Left ventricle myocardium inferior (tissue), 1 donor: ENCODE measurements at regions not wholly inside any gene's neighbourhood (a gene's known extent, or its start where the extent isn't known, plus 50 kb on each side); places are given as distances from the start of the nearest gene placed in this dataset.

Experiments
- DNase-seq: peaks from one replicate; pipeline ENCODE4 v3.0.0-alpha.2; 2020
- H3K27ac ChIP-seq: fragments of 200-600 bp; replicated peaks from 2 replicates; pipeline ENCODE4 v1.8.0; 2021
- H3K27me3 ChIP-seq: fragments of 200-600 bp; 2 replicates; pipeline ENCODE4 v1.8.0; 2021; ENCODE audit warnings: low read depth
- H3K36me3 ChIP-seq: fragments of 200-600 bp; 2 replicates; pipeline ENCODE4 v1.8.0; 2021
- H3K4me1 ChIP-seq: fragments of 200-600 bp; 2 replicates; pipeline ENCODE4 v1.8.0; 2021
- H3K4me3 ChIP-seq: fragments of 200-600 bp; 2 replicates; pipeline ENCODE4 v1.8.0; 2021; ENCODE audit warnings: mild to moderate bottlenecking, moderate library complexity
- H3K9me3 ChIP-seq: fragments of 200-600 bp; replicated peaks from 2 replicates; pipeline ENCODE4 v1.8.0; 2021
- intact Hi-C: fragments of 100-400 bp; cut with micrococcal nuclease; formaldehyde crosslinking; loops from one replicate; pipeline ENCODE4 v1.11.0; 2022
- TF ChIP-seq, protein P1 (sequence below): fragments of 200-600 bp; IDR thresholded peaks from 2 replicates; pipeline ENCODE4 v1.8.0; 2021; ENCODE audit warnings: antibody characterized with exemption, mild to moderate bottlenecking, borderline replicate concordance
- donor health status: DM: no; HTN: yes; CAD: no; lungs with severe emphysema.

DNA sequence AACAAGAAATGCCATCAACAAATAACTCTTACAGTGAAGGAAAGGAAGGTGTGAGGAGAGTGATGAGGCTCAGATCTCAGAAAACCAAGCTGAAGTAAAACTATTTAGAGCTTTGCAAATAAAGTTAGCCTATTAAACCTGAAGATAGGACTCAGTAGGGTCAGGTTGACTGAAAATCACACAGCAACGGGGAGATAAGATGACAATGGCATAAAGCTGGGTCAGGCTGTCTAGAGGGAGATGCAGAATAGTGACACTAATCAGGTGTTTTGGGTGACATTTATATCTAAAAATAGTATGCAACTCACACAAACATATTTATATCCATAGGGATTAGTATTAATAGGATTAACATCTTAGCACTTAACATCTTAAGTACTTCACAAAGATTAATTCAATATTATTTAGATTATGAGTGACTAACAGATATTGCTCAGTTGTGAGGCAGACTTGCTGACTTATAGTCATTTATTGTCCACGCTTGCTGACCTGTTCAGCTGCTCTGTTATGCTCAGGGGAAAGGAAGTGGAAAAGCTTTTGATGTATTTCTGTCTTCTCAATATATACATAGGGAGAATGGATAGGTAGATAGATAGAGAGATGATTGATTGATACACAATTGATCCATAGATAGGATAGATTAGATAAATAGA, 130.7 kb upstream of the GUCY1A1 start:
- DNase-seq: no peak
- TF ChIP-seq, protein P1, sequence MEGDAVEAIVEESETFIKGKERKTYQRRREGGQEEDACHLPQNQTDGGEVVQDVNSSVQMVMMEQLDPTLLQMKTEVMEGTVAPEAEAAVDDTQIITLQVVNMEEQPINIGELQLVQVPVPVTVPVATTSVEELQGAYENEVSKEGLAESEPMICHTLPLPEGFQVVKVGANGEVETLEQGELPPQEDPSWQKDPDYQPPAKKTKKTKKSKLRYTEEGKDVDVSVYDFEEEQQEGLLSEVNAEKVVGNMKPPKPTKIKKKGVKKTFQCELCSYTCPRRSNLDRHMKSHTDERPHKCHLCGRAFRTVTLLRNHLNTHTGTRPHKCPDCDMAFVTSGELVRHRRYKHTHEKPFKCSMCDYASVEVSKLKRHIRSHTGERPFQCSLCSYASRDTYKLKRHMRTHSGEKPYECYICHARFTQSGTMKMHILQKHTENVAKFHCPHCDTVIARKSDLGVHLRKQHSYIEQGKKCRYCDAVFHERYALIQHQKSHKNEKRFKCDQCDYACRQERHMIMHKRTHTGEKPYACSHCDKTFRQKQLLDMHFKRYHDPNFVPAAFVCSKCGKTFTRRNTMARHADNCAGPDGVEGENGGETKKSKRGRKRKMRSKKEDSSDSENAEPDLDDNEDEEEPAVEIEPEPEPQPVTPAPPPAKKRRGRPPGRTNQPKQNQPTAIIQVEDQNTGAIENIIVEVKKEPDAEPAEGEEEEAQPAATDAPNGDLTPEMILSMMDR: no peak
- Histone ChIP-seq H3K27ac (peak overlapping the region; percentile 58), H3K4me1 (peaks cover 23% of the 10 kb centered on the region), H3K36me3 (no peaks in the 10 kb centered on the region), H3K27me3 (no peaks in the 10 kb centered on the region), H3K9me3 (no peaks in the 10 kb centered on the region), H3K4me3 (no peak overlapping the region)
- intact Hi-C loops: no loop called here

- no peak for DNase-seq
- no peaks in the 10 kb centered on the region for H3K36me3 ChIP-seq
- peaks cover 31% of the 10 kb centered on the region for H3K4me1 ChIP-seq
- H3K27ac ChIP-seq: peak overlapping the region; percentile 42
- TF ChIP-seq, protein P1: no peak
- H3K27me3 ChIP-seq: no peaks in the 10 kb centered on the region
- no peaks in the 10 kb centered on the region for H3K9me3 ChIP-seq
- intact Hi-C loops: no loop called here
- H3K4me3 ChIP-seq: no peak overlapping the region
Measured at GRCh38 chr4:155532373-155533085, 134.1 kb upstream of the GUCY1A1 start.

GRCh38 chr4:155530857-155531256, 135.8 kb upstream of the GUCY1A1 start:
- Histone ChIP-seq H3K36me3 (no peaks in the 10 kb centered on the region), H3K4me3 (no peak overlapping the region), H3K4me1 (peaks cover 41% of the 10 kb centered on the region), H3K27me3 (no peaks in the 10 kb centered on the region), H3K27ac (no peak overlapping the region), H3K9me3 (no peaks in the 10 kb centered on the region)
- no peak for DNase-seq
- TF ChIP-seq, protein P1: no peak
- intact Hi-C loops: no loop called here

DNA sequence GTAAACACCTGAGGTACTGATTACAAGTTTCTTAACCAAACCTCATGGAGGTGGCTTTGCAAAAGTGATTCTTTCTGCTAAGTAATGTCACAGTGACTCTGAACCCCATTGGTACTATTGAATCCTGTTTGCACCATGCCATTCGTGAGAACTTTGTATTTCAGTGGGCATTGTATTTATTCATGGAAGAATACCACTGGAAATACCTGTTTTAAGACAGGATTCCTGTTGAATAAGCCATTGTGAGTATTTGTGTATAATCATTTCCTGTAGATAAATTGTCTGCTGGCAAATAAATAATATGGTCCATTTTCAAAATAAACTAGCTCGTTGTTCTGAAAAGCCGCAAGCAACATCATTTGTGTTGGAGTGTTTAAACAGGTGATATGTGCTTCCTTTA, 136.4 kb upstream of the GUCY1A1 start:
- Histone ChIP-seq H3K36me3 (no peaks in the 10 kb centered on the region), H3K4me1 (peaks cover 38% of the 10 kb centered on the region), H3K4me3 (no peak overlapping the region), H3K9me3 (no peaks in the 10 kb centered on the region), H3K27ac (peak overlapping the region; percentile 7), H3K27me3 (no peaks in the 10 kb centered on the region)
- TF ChIP-seq, protein P1: no peak
- DNase-seq: no peak
- intact Hi-C loops: no loop called here

DNA sequence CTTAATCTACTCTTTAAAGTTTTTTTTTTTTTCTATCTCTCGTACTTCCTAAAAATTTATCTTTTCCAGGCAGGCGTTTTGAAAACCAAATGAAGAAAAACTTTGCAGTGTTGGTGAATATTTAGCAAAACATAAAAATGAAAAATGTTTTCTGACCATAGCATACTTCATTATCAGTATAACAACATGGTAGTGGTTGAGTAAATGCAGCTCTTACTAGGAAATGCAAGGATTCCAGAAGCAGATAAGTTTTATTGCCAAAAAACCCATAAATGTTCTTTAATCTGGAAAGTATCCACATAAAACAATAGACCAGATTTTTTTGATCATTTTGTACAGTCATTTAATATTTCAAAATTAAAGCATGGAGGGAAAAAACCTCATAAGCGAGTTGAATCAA, 136.9 kb upstream of the GUCY1A1 start:
- intact Hi-C loops: no loop called here
- no peaks in the 10 kb centered on the region for H3K36me3 ChIP-seq
- no peak for DNase-seq
- TF ChIP-seq, protein P1: no peak
- no peak overlapping the region for H3K4me3 ChIP-seq
- peaks cover 32% of the 10 kb centered on the region for H3K4me1 ChIP-seq
- no peaks in the 10 kb centered on the region for H3K27me3 ChIP-seq
- no peaks in the 10 kb centered on the region for H3K9me3 ChIP-seq
- peak overlapping the region; percentile 16 for H3K27ac ChIP-seq
